ENCODE measurements at regions not wholly inside any gene's neighbourhood (a gene's known extent, or its start where the extent isn't known, plus 50 kb on each side); places are given as distances from the start of the nearest gene placed in this dataset.

- no peak for TF ChIP-seq MYNN (CRISPR knock-in tag; IDR thresholded peaks at IDR 0.05; ENCODE audit: low read depth)
- TF ChIP-seq KAT8 (CRISPR knock-in tag; IDR thresholded peaks at IDR 0.05): no peak
- no peak for TF ChIP-seq RFX5 (IDR thresholded peaks at IDR 0.05; ENCODE audit: low read depth, low read length)
- no peak for TF ChIP-seq TCF12 (IDR thresholded peaks at IDR 0.05)
- no peak for TF ChIP-seq TCF12 (CRISPR knock-in tag; IDR thresholded peaks at IDR 0.05)
- no peak for TF ChIP-seq ZNF274 (CRISPR knock-in tag; IDR thresholded peaks at IDR 0.05)
Measured at GRCh38 chr5:18932081-18932480, 1055.9 kb downstream of the CDH18 start.

Data from HepG2 (cell line).